IMR-90 (cell line): ENCODE measurements at regions not wholly inside any gene's neighbourhood (a gene's known extent, or its start where the extent isn't known, plus 50 kb on each side); places are given as distances from the start of the nearest gene placed in this dataset.

Experiments
- CEBPB ChIP-seq: IDR thresholded peaks from 2 replicates; pipeline ENCODE4 v1.6.1; 2012; ENCODE audit warnings: low read depth, low read length, improper control_type of control experiment
- CHD1 ChIP-seq: IDR thresholded peaks from 2 replicates; pipeline ENCODE4 v1.6.1; 2012; ENCODE audit warnings: low read depth, low read length, improper control_type of control experiment
- FOS ChIP-seq: fragments of 150-350 bp; IDR thresholded peaks from 2 replicates; pipeline ENCODE4 v1.6.1; 2016; ENCODE audit warnings: low read depth, low read length
- MAZ ChIP-seq: IDR thresholded peaks from 2 replicates; pipeline ENCODE4 v1.6.1; 2012; ENCODE audit warnings: low read depth, mild to moderate bottlenecking, low read length, improper control_type of control experiment, moderate library complexity, borderline replicate concordance
- MXI1 ChIP-seq: IDR thresholded peaks from 2 replicates; pipeline ENCODE4 v1.6.1; 2012; ENCODE audit warnings: low read depth, mild to moderate bottlenecking, low read length, moderate library complexity, borderline replicate concordance
- NFE2L2 ChIP-seq: fragments of 150-350 bp; IDR thresholded peaks from 2 replicates; pipeline ENCODE4 v1.6.1; 2016; ENCODE audit warnings: low read depth, mild to moderate bottlenecking, low read length
- POLR2A ChIP-seq: IDR thresholded peaks from 2 replicates; pipeline ENCODE4 v1.6.1; 2012; ENCODE audit warnings: mild to moderate bottlenecking, low read depth, low read length
- TF ChIP-seq, protein P1 (sequence below): conservative IDR thresholded peaks from 2 replicates; pipeline ENCODE4 v1.5.1; 2012; ENCODE audit warnings: mild to moderate bottlenecking, low read depth, low read length, improper control_type of control experiment

DNA sequence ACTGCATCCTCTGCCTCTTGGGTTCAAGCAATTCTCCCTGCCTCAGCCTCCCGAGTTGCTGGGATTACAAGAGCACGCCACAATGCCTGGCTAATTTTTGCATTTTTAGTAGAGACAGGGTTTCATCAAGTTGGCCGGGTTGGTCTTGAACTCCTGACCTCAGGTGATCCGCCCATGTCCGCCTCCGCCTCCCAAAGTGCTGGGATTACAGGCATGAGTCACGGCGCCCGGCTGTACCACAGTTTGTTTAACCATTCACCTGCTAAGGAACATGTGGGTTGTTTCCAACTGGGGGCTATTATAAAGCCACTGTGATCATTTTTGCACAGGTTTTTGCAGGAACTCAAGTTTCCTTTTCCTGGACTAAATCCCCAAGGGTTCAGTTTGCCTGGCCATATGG, 123.2 kb upstream of the RAP2B start:
- TF ChIP-seq, protein P1, sequence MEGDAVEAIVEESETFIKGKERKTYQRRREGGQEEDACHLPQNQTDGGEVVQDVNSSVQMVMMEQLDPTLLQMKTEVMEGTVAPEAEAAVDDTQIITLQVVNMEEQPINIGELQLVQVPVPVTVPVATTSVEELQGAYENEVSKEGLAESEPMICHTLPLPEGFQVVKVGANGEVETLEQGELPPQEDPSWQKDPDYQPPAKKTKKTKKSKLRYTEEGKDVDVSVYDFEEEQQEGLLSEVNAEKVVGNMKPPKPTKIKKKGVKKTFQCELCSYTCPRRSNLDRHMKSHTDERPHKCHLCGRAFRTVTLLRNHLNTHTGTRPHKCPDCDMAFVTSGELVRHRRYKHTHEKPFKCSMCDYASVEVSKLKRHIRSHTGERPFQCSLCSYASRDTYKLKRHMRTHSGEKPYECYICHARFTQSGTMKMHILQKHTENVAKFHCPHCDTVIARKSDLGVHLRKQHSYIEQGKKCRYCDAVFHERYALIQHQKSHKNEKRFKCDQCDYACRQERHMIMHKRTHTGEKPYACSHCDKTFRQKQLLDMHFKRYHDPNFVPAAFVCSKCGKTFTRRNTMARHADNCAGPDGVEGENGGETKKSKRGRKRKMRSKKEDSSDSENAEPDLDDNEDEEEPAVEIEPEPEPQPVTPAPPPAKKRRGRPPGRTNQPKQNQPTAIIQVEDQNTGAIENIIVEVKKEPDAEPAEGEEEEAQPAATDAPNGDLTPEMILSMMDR: no peak
- TF ChIP-seq FOS (no peak), NFE2L2 (no peak), CHD1 (no peak), POLR2A (no peak), MXI1 (no peak), CEBPB (no peak), MAZ (no peak)
